ENCODE measurements at regions not wholly inside any gene's neighbourhood (a gene's known extent, or its start where the extent isn't known, plus 50 kb on each side); places are given as distances from the start of the nearest gene placed in this dataset.
A peak's percentile ranks its signal among the peaks of the same experiment; 100 is the strongest.

DNA sequence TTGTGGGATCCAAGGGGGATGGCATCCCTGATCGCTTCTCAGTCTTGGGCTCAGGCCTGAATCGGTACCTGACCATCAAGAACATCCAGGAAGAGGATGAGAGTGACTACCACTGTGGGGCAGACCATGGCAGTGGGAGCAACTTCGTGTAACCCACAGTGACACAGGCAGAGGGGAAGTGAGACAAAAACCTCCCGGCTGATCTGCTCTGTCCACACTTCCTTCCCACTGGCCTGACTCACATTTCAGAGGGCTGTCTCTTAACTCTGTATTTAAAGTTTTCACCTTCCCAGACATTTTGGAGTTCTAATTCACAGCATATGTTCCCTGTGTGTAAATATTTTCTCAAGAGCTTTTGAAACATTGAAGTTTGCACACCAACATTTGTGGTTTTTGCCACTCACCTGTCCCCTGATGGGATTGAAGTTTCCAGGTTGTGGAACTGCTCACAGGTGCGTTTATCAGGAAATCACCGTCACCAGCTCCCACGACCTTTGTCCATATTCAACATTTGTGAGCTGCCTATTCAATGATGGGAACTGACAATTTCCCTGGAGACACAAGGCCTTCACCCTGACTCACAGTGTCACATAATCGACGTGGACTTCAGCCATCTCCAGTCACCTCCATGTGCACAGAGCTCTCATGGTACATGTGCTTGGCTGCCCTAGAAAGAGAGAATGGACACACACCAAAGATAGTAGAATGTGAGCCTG, 99.2 kb downstream of the VPREB1 start (continued):
- TF ChIP-seq, protein P1, sequence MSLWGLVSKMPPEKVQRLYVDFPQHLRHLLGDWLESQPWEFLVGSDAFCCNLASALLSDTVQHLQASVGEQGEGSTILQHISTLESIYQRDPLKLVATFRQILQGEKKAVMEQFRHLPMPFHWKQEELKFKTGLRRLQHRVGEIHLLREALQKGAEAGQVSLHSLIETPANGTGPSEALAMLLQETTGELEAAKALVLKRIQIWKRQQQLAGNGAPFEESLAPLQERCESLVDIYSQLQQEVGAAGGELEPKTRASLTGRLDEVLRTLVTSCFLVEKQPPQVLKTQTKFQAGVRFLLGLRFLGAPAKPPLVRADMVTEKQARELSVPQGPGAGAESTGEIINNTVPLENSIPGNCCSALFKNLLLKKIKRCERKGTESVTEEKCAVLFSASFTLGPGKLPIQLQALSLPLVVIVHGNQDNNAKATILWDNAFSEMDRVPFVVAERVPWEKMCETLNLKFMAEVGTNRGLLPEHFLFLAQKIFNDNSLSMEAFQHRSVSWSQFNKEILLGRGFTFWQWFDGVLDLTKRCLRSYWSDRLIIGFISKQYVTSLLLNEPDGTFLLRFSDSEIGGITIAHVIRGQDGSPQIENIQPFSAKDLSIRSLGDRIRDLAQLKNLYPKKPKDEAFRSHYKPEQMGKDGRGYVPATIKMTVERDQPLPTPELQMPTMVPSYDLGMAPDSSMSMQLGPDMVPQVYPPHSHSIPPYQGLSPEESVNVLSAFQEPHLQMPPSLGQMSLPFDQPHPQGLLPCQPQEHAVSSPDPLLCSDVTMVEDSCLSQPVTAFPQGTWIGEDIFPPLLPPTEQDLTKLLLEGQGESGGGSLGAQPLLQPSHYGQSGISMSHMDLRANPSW (CRISPR knock-in tag; IDR thresholded peaks at IDR 0.05) = no peak
- TF ChIP-seq, protein P2, sequence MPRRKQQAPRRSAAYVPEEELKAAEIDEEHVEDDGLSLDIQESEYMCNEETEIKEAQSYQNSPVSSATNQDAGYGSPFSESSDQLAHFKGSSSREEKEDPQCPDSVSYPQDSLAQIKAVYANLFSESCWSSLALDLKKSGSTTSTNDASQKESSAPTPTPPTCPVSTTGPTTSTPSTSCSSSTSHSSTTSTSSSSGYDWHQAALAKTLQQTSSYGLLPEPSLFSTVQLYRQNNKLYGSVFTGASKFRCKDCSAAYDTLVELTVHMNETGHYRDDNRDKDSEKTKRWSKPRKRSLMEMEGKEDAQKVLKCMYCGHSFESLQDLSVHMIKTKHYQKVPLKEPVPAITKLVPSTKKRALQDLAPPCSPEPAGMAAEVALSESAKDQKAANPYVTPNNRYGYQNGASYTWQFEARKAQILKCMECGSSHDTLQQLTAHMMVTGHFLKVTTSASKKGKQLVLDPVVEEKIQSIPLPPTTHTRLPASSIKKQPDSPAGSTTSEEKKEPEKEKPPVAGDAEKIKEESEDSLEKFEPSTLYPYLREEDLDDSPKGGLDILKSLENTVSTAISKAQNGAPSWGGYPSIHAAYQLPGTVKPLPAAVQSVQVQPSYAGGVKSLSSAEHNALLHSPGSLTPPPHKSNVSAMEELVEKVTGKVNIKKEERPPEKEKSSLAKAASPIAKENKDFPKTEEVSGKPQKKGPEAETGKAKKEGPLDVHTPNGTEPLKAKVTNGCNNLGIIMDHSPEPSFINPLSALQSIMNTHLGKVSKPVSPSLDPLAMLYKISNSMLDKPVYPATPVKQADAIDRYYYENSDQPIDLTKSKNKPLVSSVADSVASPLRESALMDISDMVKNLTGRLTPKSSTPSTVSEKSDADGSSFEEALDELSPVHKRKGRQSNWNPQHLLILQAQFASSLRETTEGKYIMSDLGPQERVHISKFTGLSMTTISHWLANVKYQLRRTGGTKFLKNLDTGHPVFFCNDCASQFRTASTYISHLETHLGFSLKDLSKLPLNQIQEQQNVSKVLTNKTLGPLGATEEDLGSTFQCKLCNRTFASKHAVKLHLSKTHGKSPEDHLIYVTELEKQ (CRISPR knock-in tag; IDR thresholded peaks at IDR 0.05) = no peak
- TF ChIP-seq, protein P3, sequence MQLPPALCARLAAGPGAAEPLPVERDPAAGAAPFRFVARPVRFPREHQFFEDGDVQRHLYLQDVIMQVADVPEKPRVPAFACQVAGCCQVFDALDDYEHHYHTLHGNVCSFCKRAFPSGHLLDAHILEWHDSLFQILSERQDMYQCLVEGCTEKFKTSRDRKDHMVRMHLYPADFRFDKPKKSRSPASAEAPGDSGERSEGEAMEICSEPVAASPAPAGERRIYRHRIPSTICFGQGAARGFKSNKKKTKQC (CRISPR knock-in tag; IDR thresholded peaks at IDR 0.05) = no peak; the same call in 1 of the 2 replicates
- TF ChIP-seq, protein P4, sequence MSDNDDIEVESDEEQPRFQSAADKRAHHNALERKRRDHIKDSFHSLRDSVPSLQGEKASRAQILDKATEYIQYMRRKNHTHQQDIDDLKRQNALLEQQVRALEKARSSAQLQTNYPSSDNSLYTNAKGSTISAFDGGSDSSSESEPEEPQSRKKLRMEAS (CRISPR knock-in tag; IDR thresholded peaks at IDR 0.05) = 0 out of 2 replicates have a peak, but pooled peaks have one; percentile 28
- TF ChIP-seq, protein P5, sequence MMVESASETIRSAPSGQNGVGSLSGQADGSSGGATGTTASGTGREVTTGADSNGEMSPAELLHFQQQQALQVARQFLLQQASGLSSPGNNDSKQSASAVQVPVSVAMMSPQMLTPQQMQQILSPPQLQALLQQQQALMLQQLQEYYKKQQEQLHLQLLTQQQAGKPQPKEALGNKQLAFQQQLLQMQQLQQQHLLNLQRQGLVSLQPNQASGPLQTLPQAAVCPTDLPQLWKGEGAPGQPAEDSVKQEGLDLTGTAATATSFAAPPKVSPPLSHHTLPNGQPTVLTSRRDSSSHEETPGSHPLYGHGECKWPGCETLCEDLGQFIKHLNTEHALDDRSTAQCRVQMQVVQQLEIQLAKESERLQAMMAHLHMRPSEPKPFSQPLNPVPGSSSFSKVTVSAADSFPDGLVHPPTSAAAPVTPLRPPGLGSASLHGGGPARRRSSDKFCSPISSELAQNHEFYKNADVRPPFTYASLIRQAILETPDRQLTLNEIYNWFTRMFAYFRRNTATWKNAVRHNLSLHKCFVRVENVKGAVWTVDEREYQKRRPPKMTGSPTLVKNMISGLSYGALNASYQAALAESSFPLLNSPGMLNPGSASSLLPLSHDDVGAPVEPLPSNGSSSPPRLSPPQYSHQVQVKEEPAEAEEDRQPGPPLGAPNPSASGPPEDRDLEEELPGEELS (CRISPR knock-in tag; IDR thresholded peaks at IDR 0.05; ENCODE audit: borderline replicate concordance) = no peak
- TF ChIP-seq MED1 (CRISPR knock-in tag; IDR thresholded peaks at IDR 0.05; ENCODE audit: borderline replicate concordance) (0 out of 2 replicates have a peak, but pooled peaks have one; percentile 25), CCAR2 (IDR thresholded peaks at IDR 0.05; ENCODE audit: low read depth, low read length) (no peak), ILF3 (IDR thresholded peaks at IDR 0.05; ENCODE audit: borderline replicate concordance) (no peak)
- TF ChIP-seq, protein P6, sequence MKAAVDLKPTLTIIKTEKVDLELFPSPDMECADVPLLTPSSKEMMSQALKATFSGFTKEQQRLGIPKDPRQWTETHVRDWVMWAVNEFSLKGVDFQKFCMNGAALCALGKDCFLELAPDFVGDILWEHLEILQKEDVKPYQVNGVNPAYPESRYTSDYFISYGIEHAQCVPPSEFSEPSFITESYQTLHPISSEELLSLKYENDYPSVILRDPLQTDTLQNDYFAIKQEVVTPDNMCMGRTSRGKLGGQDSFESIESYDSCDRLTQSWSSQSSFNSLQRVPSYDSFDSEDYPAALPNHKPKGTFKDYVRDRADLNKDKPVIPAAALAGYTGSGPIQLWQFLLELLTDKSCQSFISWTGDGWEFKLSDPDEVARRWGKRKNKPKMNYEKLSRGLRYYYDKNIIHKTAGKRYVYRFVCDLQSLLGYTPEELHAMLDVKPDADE (conservative IDR thresholded peaks at IDR 0.05; ENCODE audit: control insufficient read depth, low read depth, low read length) = no peak
- TF ChIP-seq, protein P7, sequence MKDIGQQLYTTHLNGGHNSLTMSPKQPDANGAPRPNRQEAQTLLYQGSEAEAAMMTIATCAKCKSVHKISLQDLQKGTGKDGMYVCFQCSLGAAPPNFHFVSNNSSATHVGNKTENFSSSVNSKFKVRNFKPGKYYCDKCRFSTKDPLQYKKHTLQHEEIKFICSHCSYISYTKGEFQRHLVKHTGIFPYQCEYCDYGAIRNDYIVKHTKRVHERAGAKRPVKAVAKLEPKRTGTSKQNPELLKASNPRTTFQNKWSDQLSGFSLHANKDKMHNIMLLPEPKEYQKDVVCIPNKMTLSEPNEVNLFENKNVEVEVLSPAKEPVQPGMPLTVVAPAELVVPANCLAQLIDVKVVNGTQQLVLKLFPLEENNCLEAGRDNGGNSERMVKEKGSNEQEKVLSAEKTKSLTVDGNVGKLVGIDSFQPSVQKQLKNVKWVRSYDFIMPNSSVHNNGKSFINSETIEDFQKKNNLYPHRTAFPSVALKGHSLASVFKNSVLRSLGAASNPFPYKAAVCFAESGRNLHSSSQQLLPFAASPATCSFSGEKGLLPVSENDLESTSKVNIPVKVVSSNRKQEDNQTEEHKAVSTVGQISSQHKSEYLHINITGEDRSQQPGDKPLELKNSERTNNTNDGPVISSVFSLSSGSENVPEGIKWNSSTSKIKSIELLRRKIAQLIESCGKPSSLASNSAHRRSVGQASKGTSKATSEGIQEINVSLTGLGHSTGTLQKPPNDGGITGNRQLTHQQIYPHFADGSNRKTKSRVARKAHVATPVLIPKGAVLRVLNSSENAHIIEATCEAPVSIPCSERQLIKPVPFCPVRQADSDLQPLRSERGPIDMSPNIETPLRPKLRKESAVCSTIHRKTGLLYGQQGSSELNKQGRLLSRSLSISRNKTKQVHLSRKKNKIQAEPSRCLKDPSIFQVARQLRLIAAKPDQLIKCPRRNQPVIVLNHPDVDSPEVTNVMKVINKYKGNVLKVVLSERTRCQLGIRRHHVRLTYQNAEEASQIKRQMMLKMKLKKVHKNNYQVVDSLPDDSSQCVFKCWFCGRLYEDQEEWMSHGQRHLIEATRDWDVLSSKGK (CRISPR knock-in tag; IDR thresholded peaks at IDR 0.05) = no peak
